ENCODE measurements at regions not wholly inside any gene's neighbourhood (a gene's known extent, or its start where the extent isn't known, plus 50 kb on each side); places are given as distances from the start of the nearest gene placed in this dataset.

DNA sequence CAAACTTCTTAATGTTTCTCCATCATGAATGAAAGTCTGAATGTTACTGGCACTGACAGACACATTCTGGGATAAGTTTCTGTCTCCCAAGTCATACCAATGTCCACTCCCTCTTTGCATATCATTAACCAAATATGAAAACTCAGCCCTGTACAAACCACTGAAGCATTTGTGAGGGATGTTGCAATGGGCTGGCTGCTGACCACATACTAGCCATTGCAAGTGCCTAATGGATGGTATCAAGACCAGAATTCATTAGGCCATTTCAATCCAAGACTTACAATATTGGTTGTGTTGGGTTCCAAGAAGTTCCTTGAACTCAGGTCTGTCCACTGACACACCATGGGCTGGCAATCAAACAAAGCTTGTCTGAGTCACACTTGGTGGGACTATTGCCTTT is 73.8 kb downstream of the CBLN2 start:
- TF ChIP-seq GATA3 (IDR thresholded peaks at IDR 0.05; ENCODE audit: low read depth, low read length) (no peak), GATA2 (IDR thresholded peaks at IDR 0.05; ENCODE audit: low read depth, low read length) (no peak)
